NCI-H2196 (cell line): ENCODE measurements at regions not wholly inside any gene's neighbourhood (a gene's known extent, or its start where the extent isn't known, plus 50 kb on each side); places are given as distances from the start of the nearest gene placed in this dataset.
"Not testable (repeated sequence)": the region's sequence is repeated elsewhere in the genome, so short reads cannot be mapped to it uniquely, and the experiment has no call there.

Source experiments
- DNase-seq: peaks from one replicate; lab custom pipeline; 2025; ENCODE audit not compliant: unreplicated experiment; lab: John Stamatoyannopoulos, UW

GRCh38 chr13:53266757-53267156, 238.1 kb downstream of the OLFM4 start:
- DNase-seq = no peak

- DNase-seq = no peak
Measured at GRCh38 chr13:53269634-53270033, 241.0 kb downstream of the OLFM4 start.

- no peak for DNase-seq
Measured at GRCh38 chr13:53272873-53273272, 244.3 kb downstream of the OLFM4 start.

- no peak for DNase-seq
Measured at GRCh38 chr13:53276265-53276664, 247.7 kb downstream of the OLFM4 start.

GRCh38 chr13:53281677-53282076, 253.1 kb downstream of the OLFM4 start:
- no peak for DNase-seq

- DNase-seq = no peak
Measured at GRCh38 chr13:53285896-53286430, 257.4 kb downstream of the OLFM4 start.

- DNase-seq = no peak
Measured at GRCh38 chr13:53298396-53298795, 269.8 kb downstream of the OLFM4 start.

- no peak for DNase-seq
Measured at GRCh38 chr13:53301449-53301848, 272.8 kb downstream of the OLFM4 start.

GRCh38 chr13:53305419-53305818, 276.8 kb downstream of the OLFM4 start:
- DNase-seq = not testable (repeated sequence)

- no peak for DNase-seq
Measured at GRCh38 chr13:53310786-53311185, 282.2 kb downstream of the OLFM4 start.

- no peak for DNase-seq
Measured at GRCh38 chr13:53311561-53311960, 282.9 kb downstream of the OLFM4 start.

GRCh38 chr13:53321296-53321801, 292.7 kb downstream of the OLFM4 start:
- no peak for DNase-seq

- DNase-seq = no peak
Measured at GRCh38 chr13:53324656-53325055, 296.0 kb downstream of the OLFM4 start.

GRCh38 chr13:53326716-53327115, 298.1 kb downstream of the OLFM4 start:
- DNase-seq = no peak

- no peak for DNase-seq
Measured at GRCh38 chr13:53327680-53328315, 299.2 kb downstream of the OLFM4 start.

GRCh38 chr13:53336441-53337160, 308.0 kb downstream of the OLFM4 start:
- no peak for DNase-seq

GRCh38 chr13:53338760-53339159, 310.1 kb downstream of the OLFM4 start:
- DNase-seq = no peak

- DNase-seq = no peak
Measured at GRCh38 chr13:53340505-53341143, 312.0 kb downstream of the OLFM4 start.

- DNase-seq = no peak
Measured at GRCh38 chr13:53341144-53341510, 312.5 kb downstream of the OLFM4 start.

- DNase-seq = no peak
Measured at GRCh38 chr13:53342623-53343360, 314.2 kb downstream of the OLFM4 start.

- DNase-seq = no peak
Measured at GRCh38 chr13:53343361-53343744, 314.7 kb downstream of the OLFM4 start.
